Inflammatory macrophage treated with lipopolysaccharide for 4 hours (primary cell): ENCODE measurements at regions not wholly inside any gene's neighbourhood (a gene's known extent, or its start where the extent isn't known, plus 50 kb on each side); places are given as distances from the start of the nearest gene placed in this dataset.
"Not testable (repeated sequence)": the region's sequence is repeated elsewhere in the genome, so short reads cannot be mapped to it uniquely, and the experiment has no call there.

Source experiments
- DNase-seq: peaks from one replicate; pipeline ENCODE4 v3.0.0-alpha.2; 2020

DNA sequence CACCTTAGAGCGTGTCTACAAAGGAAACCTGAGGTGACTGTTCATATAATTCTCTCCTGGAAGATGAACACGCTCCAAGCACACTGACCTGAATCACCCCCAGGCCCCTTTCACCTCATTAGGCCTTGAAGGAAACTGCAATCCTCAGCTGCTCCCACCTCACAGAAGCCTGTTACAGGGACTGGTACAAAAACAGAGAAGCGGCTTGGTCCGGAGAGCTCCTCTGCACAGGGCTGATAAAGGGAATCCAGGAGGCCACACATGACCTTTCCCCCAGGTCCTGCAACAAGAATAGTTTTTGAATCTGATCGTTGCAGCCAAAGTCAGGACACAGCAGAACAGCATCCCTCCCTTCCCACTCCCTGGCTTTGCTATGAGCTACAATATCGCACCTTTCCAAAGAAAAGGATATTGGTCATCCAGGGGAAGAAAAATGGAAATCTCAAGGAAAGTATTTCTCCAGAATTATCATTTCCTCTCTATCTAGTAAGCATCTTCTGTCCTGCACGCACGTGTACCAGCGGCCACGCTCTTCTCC lies 666.7 kb downstream of the UQCRFS1 start:
- DNase-seq = no peak

DNA sequence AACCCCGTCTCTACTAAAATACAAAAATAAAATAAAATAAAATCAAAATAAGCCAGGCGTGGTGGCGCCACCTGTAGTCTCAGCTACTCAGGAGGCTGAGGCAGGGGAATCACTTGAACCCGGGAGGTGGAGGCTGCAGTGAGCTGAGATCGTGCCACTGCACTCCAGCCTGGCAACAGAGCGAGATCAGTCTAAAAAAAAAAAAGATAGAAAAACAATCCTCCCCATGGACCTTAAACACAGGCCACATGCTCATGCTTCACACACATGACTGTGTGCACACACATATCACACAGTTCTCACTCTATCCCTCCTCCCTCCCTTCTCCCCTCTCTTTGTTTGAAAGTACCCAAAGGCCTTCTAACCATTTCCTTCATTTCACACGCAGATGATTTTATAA lies 667.6 kb downstream of the UQCRFS1 start:
- not testable (repeated sequence) for DNase-seq

- DNase-seq = no peak
Measured at GRCh38 chr19:28544451-28545261, 668.3 kb downstream of the UQCRFS1 start.

DNA sequence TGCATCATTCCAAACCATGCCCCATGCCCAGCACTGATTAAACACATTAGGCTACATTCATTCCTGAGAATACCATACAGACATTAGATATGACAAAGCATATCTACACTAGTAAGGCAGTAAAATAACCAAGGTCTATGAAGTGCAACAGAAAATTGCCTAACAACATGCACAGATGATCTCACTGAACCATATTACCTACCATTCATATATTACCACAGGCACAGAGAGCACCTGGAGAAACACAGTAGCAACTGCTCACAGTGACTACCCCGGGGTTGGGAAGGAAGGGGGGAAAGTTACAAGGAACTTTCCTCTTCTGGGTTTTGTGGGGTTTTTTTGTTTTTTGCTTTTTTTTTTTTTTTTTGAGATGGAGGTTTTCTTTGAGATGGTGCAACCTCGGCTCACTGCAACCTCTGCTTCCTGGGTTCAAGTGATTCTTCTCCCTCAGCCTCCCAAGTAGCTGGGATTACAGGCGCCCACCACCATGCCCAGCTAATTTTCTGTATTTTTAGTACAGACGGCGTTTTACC lies 669.6 kb downstream of the UQCRFS1 start:
- no peak for DNase-seq

DNA sequence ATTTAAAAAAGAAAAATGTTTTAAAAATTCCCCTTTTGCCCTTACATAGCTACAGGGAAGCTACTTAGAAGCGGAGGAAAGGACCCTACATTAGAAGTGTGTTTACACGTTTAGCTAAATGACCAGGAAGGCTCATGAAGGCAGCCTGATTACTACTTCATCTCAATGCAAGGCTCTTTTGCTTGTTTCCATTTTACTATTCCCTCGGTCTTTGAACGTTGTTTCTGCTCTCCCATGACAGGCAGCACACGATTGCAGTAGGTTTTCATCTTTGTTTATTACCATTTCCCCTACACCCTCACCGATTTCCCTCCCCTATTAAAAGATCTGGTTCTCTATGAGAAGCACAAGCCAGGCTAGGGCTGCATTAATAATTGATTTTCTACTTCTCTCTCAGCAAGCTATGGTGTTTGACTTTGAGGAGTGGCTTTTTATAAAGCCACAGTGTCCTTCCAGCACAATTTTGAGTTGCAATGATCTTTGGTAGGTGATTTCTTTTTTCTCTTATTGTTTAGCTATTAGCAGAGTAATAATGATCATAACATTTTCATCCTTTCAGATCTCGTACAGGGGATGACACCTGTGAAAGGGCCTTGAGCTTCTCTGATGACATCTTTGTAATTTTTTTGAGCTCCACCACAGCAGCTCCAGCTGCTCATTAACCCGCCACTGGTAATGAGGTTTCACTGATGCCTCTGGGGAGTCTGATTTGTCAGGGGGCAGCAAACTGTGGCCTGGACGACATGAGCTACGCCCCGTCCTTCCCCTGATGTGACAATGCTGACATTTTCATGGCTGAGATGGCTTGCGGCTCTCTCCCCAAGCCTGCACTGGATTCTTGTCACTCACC lies 670.3 kb downstream of the UQCRFS1 start:
- DNase-seq = no peak

GRCh38 chr19:28541602-28542393 lies 671.2 kb downstream of the UQCRFS1 start:
- DNase-seq = no peak

- no peak for DNase-seq
Measured at GRCh38 chr19:28541029-28541428, 671.9 kb downstream of the UQCRFS1 start.

DNA sequence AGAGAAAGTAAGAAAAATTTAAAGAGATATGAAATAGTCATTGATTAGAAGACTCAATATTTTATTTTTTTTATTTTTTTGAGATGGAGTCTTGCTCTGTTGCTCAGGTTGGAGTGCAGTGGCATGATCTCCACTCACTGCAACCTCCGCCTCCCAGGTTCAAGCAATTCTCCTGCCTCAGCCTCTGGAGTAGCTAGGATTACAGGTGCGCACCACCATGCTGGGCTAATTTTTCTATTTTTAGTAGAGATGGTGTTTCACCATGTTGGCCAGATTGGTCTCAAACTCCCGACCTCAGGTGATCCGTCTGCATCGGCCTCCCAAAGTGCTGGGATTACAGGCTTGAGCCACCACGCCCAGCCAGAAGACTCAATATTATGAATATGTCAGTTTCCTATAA lies 672.6 kb downstream of the UQCRFS1 start:
- not testable (repeated sequence) for DNase-seq

GRCh38 chr19:28539759-28540158 lies 673.2 kb downstream of the UQCRFS1 start:
- DNase-seq = no peak

GRCh38 chr19:28538579-28538978 lies 674.4 kb downstream of the UQCRFS1 start:
- DNase-seq = not testable (repeated sequence)

GRCh38 chr19:28537896-28538295 lies 675.1 kb downstream of the UQCRFS1 start:
- no peak for DNase-seq

DNA sequence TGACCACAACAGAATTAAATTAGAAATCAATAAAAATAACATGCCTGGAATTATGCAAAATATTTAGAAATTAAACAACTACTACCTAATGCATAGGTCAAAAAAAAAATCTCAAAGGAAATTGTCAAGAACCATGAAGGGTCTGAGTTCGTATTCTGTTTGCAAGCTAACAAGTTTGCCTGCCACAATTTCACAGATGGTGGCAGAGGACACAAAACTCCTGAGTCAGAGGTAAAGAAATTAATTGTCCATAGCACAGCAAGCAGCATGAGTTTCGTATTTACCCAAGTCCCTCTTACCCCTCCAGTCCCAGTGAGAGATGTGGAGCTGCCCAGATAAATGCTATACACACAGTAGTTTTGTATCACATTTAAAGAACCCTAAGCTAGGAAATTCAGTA lies 675.9 kb downstream of the UQCRFS1 start:
- DNase-seq = no peak

GRCh38 chr19:28535352-28535775 lies 677.6 kb downstream of the UQCRFS1 start:
- DNase-seq = no peak

DNA sequence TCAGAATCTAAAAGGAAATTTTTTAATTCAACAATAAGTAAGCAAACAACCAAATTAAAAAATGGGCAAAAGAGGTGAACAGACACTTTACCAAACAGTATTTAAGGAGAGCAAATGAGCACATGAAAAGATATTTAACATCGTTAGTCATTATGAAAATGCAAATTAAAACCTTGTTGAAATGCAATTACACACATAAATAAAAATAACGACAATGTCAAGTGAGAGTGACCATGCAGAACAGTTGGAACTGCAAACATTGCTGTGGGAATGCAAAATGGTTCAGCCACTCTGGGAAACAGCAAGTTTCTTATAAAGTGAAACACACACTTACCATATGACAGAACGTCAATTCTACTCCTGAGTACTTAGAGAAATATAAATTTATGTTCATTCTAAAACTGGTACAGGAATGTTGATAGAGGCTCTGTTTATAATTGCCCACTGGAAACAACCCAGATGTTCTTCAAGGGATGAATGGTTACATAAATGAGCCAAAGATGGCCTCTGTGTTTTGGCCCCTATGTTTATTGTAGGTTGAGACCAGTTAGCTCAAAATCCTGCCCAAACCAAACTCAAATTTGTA lies 678.1 kb downstream of the UQCRFS1 start:
- no peak for DNase-seq

DNA sequence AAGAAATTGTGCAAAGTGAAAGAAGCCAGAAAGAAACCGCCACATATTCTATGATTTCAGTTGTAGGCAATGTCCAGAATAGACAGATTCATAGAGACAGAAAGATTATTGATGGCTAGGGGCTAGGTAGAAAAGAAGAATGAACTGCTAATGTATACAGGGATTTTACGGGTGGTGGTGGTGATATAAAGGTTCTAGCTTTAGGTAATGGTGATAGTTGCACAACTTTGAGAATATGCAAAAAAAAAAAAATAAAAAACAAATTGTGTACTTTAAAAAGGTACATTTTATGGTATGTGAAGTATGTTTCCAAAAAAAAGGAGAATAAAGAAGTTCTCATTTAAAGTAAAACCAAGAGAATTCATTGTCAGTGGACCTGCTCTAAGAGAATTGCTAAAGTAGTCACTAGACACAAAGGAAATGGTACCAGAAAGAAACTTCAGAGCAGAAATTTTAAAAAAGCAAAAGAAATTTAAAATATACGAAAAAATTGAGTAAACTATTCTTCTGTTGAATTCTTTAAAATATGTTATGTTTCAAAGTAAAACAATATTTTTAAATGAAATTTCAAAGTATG lies 680.1 kb downstream of the UQCRFS1 start:
- DNase-seq = no peak

DNA sequence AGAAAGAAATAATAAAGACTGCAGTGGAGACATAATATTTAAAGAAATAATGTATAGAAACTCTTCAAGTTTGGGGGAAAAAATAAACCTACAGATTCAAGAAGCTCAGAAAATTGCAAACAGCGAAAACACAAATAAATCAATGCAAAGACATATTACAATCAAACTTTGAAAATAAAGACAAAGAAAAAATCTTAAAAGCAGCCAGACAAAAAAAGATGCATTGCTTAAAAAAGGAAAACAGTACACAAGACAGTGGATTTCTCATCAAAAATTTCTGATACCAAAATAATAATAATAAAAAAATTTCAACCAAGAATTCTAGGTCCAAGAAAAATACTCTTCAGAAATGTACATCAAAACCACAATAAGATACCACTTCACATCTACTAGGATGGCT lies 681.0 kb downstream of the UQCRFS1 start:
- DNase-seq = no peak

DNA sequence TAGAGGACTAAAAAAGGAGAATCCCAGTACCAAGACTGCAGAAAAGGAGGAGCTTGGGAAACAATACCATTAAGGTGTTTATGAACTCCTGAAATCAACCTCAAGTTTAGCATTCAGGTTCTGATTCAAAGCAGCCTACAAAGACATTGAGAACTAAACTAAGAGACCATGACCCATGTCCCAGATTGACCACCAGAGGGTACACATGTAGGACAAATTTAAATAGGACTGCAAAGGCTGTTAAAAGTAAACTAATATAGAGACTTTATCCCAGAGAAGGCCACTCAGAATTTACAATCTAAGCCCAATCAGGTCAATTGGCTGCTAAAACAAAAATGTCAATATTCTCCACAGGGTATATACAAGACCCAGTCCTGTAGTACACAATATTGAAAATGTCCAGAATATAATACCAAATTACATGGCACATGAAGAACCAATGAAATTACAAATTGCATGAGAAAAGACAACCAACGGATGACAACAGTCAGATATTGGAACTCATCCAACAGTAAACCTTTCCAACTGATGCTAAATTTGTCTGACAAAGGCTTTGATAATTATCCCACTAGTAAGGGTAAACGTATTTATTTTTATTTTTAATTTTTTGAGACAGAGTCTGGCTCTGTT lies 682.4 kb downstream of the UQCRFS1 start:
- DNase-seq = no peak

DNA sequence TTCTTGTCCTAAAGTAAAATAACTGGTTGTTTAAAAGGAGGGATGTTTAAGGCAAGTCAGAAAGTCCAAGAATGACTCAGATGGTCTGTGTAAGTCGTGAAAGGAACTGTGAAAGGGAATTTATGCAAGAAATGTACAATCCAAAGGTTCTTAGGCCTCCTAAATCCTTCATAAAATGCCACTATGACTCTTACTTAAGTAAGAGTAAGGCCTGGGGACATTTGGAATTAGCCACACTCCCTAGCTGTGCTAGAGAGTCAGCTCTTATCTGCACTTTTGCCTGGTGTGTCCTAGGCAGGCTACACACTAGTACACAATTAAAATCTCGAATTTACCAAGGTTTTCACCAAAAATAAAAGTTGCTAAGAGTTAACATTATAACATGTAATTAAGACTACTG lies 686.9 kb downstream of the UQCRFS1 start:
- no peak for DNase-seq

GRCh38 chr19:28523619-28524018 lies 689.3 kb downstream of the UQCRFS1 start:
- DNase-seq = no peak

- no peak for DNase-seq
Measured at GRCh38 chr19:28522545-28522922, 690.4 kb downstream of the UQCRFS1 start.
